Right lobe of liver (tissue), 4 donors: ENCODE measurements at regions not wholly inside any gene's neighbourhood (a gene's known extent, or its start where the extent isn't known, plus 50 kb on each side); places are given as distances from the start of the nearest gene placed in this dataset.

ENCODE experiments used
- POLR2A ChIP-seq: fragments of 450-650 bp; IDR thresholded peaks from one replicate; pipeline ENCODE4 v1.6.1; 2017; ENCODE audit warnings: antibody characterized with exemption, mild to moderate bottlenecking
- TF ChIP-seq, protein P1 (sequence below), 4 donors: fragments of 200-600 bp in 3 of 4; fragments of 450-650 bp in 1 of 4; IDR thresholded peaks; one replicate each; pipeline versions ENCODE4 v1.5.1 to v1.8.0; 2016 to 2022; ENCODE audit warnings: antibody characterized with exemption in 4 of 4, mild to moderate bottlenecking in 2 of 4
- donor health status: DM: no; HTN: no; CAD: no.
- donor health status: DM: no; HTN: no; CAD: no.
- donor health status: DM: no; HTN: yes; CAD: no.

DNA sequence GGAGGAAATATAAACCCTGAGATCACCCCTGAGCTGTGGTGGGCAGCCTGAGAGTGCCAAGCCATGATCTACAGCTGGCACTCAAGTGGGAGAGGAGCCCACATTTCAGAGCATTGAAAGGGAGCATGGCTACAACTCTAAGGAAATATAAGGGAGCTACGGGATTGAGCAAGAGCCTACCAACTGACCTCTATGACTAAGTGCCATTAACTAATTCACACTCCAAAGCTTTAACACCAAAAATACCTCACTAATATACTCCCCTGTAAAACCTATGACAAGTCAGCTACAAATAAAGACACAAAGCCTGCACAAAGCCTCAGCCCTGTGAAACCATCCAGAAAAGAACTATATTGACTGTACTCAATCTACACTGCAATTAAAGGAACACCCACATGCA, 286.8 kb upstream of the RPS23 start:
- TF ChIP-seq, protein P1, sequence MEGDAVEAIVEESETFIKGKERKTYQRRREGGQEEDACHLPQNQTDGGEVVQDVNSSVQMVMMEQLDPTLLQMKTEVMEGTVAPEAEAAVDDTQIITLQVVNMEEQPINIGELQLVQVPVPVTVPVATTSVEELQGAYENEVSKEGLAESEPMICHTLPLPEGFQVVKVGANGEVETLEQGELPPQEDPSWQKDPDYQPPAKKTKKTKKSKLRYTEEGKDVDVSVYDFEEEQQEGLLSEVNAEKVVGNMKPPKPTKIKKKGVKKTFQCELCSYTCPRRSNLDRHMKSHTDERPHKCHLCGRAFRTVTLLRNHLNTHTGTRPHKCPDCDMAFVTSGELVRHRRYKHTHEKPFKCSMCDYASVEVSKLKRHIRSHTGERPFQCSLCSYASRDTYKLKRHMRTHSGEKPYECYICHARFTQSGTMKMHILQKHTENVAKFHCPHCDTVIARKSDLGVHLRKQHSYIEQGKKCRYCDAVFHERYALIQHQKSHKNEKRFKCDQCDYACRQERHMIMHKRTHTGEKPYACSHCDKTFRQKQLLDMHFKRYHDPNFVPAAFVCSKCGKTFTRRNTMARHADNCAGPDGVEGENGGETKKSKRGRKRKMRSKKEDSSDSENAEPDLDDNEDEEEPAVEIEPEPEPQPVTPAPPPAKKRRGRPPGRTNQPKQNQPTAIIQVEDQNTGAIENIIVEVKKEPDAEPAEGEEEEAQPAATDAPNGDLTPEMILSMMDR (IDR thresholded peaks at IDR 0.05): no peak
- no peak for TF ChIP-seq POLR2A
